ENCODE measurements at regions not wholly inside any gene's neighbourhood (a gene's known extent, or its start where the extent isn't known, plus 50 kb on each side); places are given as distances from the start of the nearest gene placed in this dataset.

DNA sequence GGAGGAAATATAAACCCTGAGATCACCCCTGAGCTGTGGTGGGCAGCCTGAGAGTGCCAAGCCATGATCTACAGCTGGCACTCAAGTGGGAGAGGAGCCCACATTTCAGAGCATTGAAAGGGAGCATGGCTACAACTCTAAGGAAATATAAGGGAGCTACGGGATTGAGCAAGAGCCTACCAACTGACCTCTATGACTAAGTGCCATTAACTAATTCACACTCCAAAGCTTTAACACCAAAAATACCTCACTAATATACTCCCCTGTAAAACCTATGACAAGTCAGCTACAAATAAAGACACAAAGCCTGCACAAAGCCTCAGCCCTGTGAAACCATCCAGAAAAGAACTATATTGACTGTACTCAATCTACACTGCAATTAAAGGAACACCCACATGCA, 286.8 kb upstream of the RPS23 start:
- Mint-ChIP-seq H3K4me3 (ENCODE audit: unreplicated experiment) (no peak overlapping the region), H3K27ac (ENCODE audit: unreplicated experiment) (no peak overlapping the region), H3K36me3 (ENCODE audit: low read depth, unreplicated experiment) (no peaks in the 10 kb centered on the region), H3K9me3 (ENCODE audit: unreplicated experiment) (peaks cover 6% of the 10 kb centered on the region), H3K27me3 (ENCODE audit: low read depth, unreplicated experiment) (no peaks in the 10 kb centered on the region), H3K4me1 (ENCODE audit: low read depth, unreplicated experiment) (no peaks in the 10 kb centered on the region)
- H2AFZ ChIP-seq (ENCODE audit: low read depth, low read length) = no peak overlapping the region
- no peak for TF ChIP-seq EZH2 (IDR thresholded peaks at IDR 0.05; ENCODE audit: insufficient read depth, low read length)
- TF ChIP-seq, protein P1, sequence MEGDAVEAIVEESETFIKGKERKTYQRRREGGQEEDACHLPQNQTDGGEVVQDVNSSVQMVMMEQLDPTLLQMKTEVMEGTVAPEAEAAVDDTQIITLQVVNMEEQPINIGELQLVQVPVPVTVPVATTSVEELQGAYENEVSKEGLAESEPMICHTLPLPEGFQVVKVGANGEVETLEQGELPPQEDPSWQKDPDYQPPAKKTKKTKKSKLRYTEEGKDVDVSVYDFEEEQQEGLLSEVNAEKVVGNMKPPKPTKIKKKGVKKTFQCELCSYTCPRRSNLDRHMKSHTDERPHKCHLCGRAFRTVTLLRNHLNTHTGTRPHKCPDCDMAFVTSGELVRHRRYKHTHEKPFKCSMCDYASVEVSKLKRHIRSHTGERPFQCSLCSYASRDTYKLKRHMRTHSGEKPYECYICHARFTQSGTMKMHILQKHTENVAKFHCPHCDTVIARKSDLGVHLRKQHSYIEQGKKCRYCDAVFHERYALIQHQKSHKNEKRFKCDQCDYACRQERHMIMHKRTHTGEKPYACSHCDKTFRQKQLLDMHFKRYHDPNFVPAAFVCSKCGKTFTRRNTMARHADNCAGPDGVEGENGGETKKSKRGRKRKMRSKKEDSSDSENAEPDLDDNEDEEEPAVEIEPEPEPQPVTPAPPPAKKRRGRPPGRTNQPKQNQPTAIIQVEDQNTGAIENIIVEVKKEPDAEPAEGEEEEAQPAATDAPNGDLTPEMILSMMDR (IDR thresholded peaks at IDR 0.05; ENCODE audit: insufficient read depth, low read depth, low read length) = no peak
- no peaks in the 10 kb centered on the region for H3K27me3 ChIP-seq (ENCODE audit: insufficient read depth, low read length)
- H3K79me2 ChIP-seq (ENCODE audit: insufficient read depth, low read length) = no peaks in the 10 kb centered on the region
- no peaks in the 10 kb centered on the region for H3K9me3 ChIP-seq (ENCODE audit: insufficient read depth, low read depth, low read length)
- H3K4me2 ChIP-seq (ENCODE audit: low read length) = no peak overlapping the region
- H3K4me3 ChIP-seq (ENCODE audit: insufficient read depth, low read depth, low read length) = no peak overlapping the region
- H3K9ac ChIP-seq (ENCODE audit: low read length) = no peak overlapping the region
- H3K36me3 ChIP-seq (ENCODE audit: insufficient read depth, low read length) = no peaks in the 10 kb centered on the region
- H3K4me1 ChIP-seq (ENCODE audit: insufficient read depth, low read length) = no peaks in the 10 kb centered on the region
- H3K27ac ChIP-seq (ENCODE audit: low read depth, low read length) = no peak overlapping the region
- no peaks in the 10 kb centered on the region for H4K20me1 ChIP-seq (ENCODE audit: insufficient read depth, low read length)
- no peak for FAIRE-seq
- no peak for DNase-seq (ENCODE audit: low read depth)

DNA sequence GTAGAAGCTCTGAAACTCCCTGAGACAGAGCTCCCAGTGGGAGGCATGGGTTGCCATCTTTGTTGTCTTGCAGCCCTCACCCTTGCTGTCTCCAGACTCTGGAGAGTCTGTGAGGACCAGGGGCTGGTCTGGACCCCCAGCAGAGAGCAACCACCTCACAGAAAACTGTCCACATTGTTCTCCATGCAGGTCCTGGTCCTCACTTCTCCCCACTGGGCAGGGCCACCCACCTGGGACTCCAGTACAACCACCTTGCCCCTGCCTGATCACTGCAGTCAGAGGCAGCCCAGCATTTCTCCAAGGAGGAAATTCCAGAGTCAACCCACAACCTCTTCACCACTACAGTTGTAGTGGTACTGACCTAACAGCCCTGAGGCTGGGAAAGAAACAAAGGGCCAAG, 285.6 kb upstream of the RPS23 start:
- Histone ChIP-seq H3K4me2 (ENCODE audit: low read length) (no peak overlapping the region), H4K20me1 (ENCODE audit: insufficient read depth, low read length) (no peaks in the 10 kb centered on the region), H2AFZ (ENCODE audit: low read depth, low read length) (no peak overlapping the region), H3K4me3 (ENCODE audit: insufficient read depth, low read depth, low read length) (no peak overlapping the region), H3K79me2 (ENCODE audit: insufficient read depth, low read length) (no peaks in the 10 kb centered on the region), H3K9ac (ENCODE audit: low read length) (no peak overlapping the region), H3K36me3 (ENCODE audit: insufficient read depth, low read length) (no peaks in the 10 kb centered on the region), H3K4me1 (ENCODE audit: insufficient read depth, low read length) (no peaks in the 10 kb centered on the region), H3K27ac (ENCODE audit: low read depth, low read length) (no peak overlapping the region), H3K27me3 (ENCODE audit: insufficient read depth, low read length) (no peaks in the 10 kb centered on the region), H3K9me3 (ENCODE audit: insufficient read depth, low read depth, low read length) (no peaks in the 10 kb centered on the region)
- TF ChIP-seq, protein P1 (IDR thresholded peaks at IDR 0.05; ENCODE audit: insufficient read depth, low read depth, low read length) = no peak
- TF ChIP-seq EZH2 (IDR thresholded peaks at IDR 0.05; ENCODE audit: insufficient read depth, low read length) = no peak
- Mint-ChIP-seq H3K9me3 (ENCODE audit: unreplicated experiment) (peaks cover 6% of the 10 kb centered on the region), H3K4me1 (ENCODE audit: low read depth, unreplicated experiment) (no peaks in the 10 kb centered on the region), H3K4me3 (ENCODE audit: unreplicated experiment) (no peak overlapping the region), H3K27ac (ENCODE audit: unreplicated experiment) (no peak overlapping the region), H3K36me3 (ENCODE audit: low read depth, unreplicated experiment) (no peaks in the 10 kb centered on the region), H3K27me3 (ENCODE audit: low read depth, unreplicated experiment) (no peaks in the 10 kb centered on the region)
- FAIRE-seq = no peak
- no peak for DNase-seq (ENCODE audit: low read depth)

DNA sequence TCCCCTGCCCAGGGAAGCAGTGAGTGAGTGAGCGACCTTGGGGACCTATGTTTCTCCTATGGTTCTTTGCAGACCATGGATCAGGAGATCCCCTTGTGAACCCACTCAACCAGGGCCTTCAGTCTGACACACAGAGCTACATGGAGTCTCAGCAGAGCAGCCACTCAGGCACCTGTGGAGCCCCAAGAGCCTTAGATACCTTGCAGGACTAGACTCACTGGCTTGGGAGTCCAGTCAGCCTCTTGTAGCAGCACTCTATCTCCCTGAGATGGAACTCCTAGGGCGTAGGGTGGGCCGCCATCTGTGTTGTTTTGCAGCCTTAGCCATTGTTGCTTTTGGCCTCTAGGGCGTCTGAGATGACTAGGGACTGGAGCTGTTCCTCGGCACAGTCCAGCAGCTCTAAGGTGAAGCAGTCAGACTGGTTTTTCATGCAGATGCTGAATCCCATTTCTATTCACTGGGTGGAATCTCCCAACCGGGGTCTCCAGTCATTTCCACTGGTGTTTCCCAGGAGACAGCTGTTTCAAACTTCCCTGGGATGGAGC, 284.6 kb upstream of the RPS23 start:
- Histone ChIP-seq H4K20me1 (ENCODE audit: insufficient read depth, low read length) (no peaks in the 10 kb centered on the region), H3K4me1 (ENCODE audit: insufficient read depth, low read length) (no peaks in the 10 kb centered on the region), H3K9me3 (ENCODE audit: insufficient read depth, low read depth, low read length) (no peaks in the 10 kb centered on the region), H3K9ac (ENCODE audit: low read length) (no peak overlapping the region), H3K36me3 (ENCODE audit: insufficient read depth, low read length) (no peaks in the 10 kb centered on the region), H3K79me2 (ENCODE audit: insufficient read depth, low read length) (no peaks in the 10 kb centered on the region), H3K4me3 (ENCODE audit: insufficient read depth, low read depth, low read length) (no peak overlapping the region), H3K4me2 (ENCODE audit: low read length) (no peak overlapping the region), H3K27me3 (ENCODE audit: insufficient read depth, low read length) (no peaks in the 10 kb centered on the region), H3K27ac (ENCODE audit: low read depth, low read length) (no peak overlapping the region), H2AFZ (ENCODE audit: low read depth, low read length) (no peak overlapping the region)
- H3K4me3 Mint-ChIP-seq (ENCODE audit: unreplicated experiment) = no peak overlapping the region
- no peaks in the 10 kb centered on the region for H3K4me1 Mint-ChIP-seq (ENCODE audit: low read depth, unreplicated experiment)
- no peak for DNase-seq (ENCODE audit: low read depth)
- H3K27me3 Mint-ChIP-seq (ENCODE audit: low read depth, unreplicated experiment) = no peaks in the 10 kb centered on the region
- FAIRE-seq = no peak
- peaks cover 6% of the 10 kb centered on the region for H3K9me3 Mint-ChIP-seq (ENCODE audit: unreplicated experiment)
- H3K36me3 Mint-ChIP-seq (ENCODE audit: low read depth, unreplicated experiment) = no peaks in the 10 kb centered on the region
- TF ChIP-seq, protein P1 (IDR thresholded peaks at IDR 0.05; ENCODE audit: insufficient read depth, low read depth, low read length) = no peak
- no peak for TF ChIP-seq EZH2 (IDR thresholded peaks at IDR 0.05; ENCODE audit: insufficient read depth, low read length)
- no peak overlapping the region for H3K27ac Mint-ChIP-seq (ENCODE audit: unreplicated experiment)
